Activated CD8-positive, alpha-beta T cell treated with anti-CD3 and anti-CD28 coated beads for 36 hours (primary cell): ENCODE measurements at regions not wholly inside any gene's neighbourhood (a gene's known extent, or its start where the extent isn't known, plus 50 kb on each side); places are given as distances from the start of the nearest gene placed in this dataset.

Experiments used
- ATAC-seq: fragments of 200-7000 bp; cut with Tn5 transposase; one replicate; pipeline ENCODE4 v1.10.0; 2021; ENCODE audit warnings: mild to moderate bottlenecking, moderate library complexity
- CTCF ChIA-PET: fragments of 350-600 bp; sonication (Branson Sonifier 250); formaldehyde crosslinking; loops from one replicate; lab custom pipeline; 2021; ENCODE audit warnings: antibody characterized with exemption; lab: Charles Lee
- POLR2A ChIA-PET: fragments of 350-600 bp; sonication (Branson Sonifier 250); formaldehyde crosslinking; loops from one replicate; lab custom pipeline; 2021; ENCODE audit warnings: antibody characterized with exemption; lab: Charles Lee
- DNase-seq: peaks from one replicate; pipeline ENCODE4 v3.0.0-alpha.2; 2020
- H3K27ac Mint-ChIP-seq: one replicate; pipeline ENCODE4 v1.8.0; 2021; ENCODE audit warnings: mild to moderate bottlenecking, mixed read lengths
- H3K27me3 Mint-ChIP-seq: one replicate; pipeline ENCODE4 v1.8.0; 2021; ENCODE audit warnings: mixed read lengths
- H3K36me3 Mint-ChIP-seq: one replicate; pipeline ENCODE4 v1.8.0; 2021; ENCODE audit warnings: low read depth, mixed read lengths
- H3K4me1 Mint-ChIP-seq: one replicate; pipeline ENCODE4 v1.8.0; 2021; ENCODE audit warnings: low read depth, mixed read lengths
- H3K4me3 Mint-ChIP-seq: one replicate; pipeline ENCODE4 v1.8.0; 2021; ENCODE audit warnings: mild to moderate bottlenecking, moderate library complexity, mixed read lengths
- H3K9me3 Mint-ChIP-seq: one replicate; pipeline ENCODE4 v1.8.0; 2021; ENCODE audit warnings: mixed read lengths
- CTCF ChIP-seq: fragments of 200-600 bp; IDR thresholded peaks from one replicate; pipeline ENCODE4 v1.8.0; 2022; ENCODE audit warnings: antibody characterized with exemption, mild to moderate bottlenecking
- intact Hi-C: fragments of 100-400 bp; cut with micrococcal nuclease; formaldehyde crosslinking; loops from one replicate; pipeline ENCODE4 v1.10.0; 2022

DNA sequence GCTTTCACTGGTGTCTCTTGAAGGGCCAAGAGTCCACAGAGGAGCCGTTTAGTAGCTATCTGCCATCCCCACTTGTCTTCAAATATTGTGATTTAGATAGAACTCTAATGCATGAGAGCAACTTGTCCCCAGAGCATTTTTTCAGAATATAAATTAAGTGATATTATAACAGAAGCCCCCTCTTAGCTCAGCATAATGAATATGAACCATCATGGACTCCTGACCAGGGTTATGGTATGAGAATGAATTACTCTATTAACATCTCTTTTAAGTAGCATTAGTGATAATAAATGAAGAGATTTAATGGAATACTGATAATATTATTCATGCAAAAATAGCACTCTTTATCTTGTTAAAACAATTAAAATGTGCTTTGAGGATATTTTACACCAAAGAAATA is 709.6 kb downstream of the GALR1 start:
- CTCF ChIA-PET: no interaction called here
- intact Hi-C loops: no loop called here
- H3K4me3 Mint-ChIP-seq: no peak overlapping the region
- no peak for ATAC-seq
- H3K36me3 Mint-ChIP-seq: no peaks in the 10 kb centered on the region
- H3K27ac Mint-ChIP-seq: no peak overlapping the region
- POLR2A ChIA-PET: no interaction called here
- peaks cover 4% of the 10 kb centered on the region for H3K9me3 Mint-ChIP-seq
- TF ChIP-seq CTCF: no peak
- no peaks in the 10 kb centered on the region for H3K27me3 Mint-ChIP-seq
- DNase-seq: no peak
- no peaks in the 10 kb centered on the region for H3K4me1 Mint-ChIP-seq

GRCh38 chr18:77960791-77961410 is 711.3 kb downstream of the GALR1 start:
- H3K4me3 Mint-ChIP-seq: no peak overlapping the region
- ChIA-PET POLR2A (no interaction called here), CTCF (no interaction called here)
- ATAC-seq: no peak
- H3K4me1 Mint-ChIP-seq: no peaks in the 10 kb centered on the region
- DNase-seq: no peak
- peaks cover 4% of the 10 kb centered on the region for H3K9me3 Mint-ChIP-seq
- no peak overlapping the region for H3K27ac Mint-ChIP-seq
- H3K27me3 Mint-ChIP-seq: no peaks in the 10 kb centered on the region
- intact Hi-C loops: no loop called here
- no peaks in the 10 kb centered on the region for H3K36me3 Mint-ChIP-seq
- TF ChIP-seq CTCF: no peak

- POLR2A ChIA-PET: no interaction called here
- ATAC-seq: no peak
- Mint-ChIP-seq H3K4me3 (no peak overlapping the region), H3K36me3 (no peaks in the 10 kb centered on the region), H3K27ac (no peak overlapping the region), H3K27me3 (no peaks in the 10 kb centered on the region), H3K4me1 (no peaks in the 10 kb centered on the region), H3K9me3 (no peaks in the 10 kb centered on the region)
- no peak for TF ChIP-seq CTCF
- intact Hi-C loops: no loop called here
- CTCF ChIA-PET: no interaction called here
- DNase-seq: no peak
Measured at GRCh38 chr18:77967071-77967470, 717.4 kb downstream of the GALR1 start.

- intact Hi-C loops: no loop called here
- Mint-ChIP-seq H3K27ac (no peak overlapping the region), H3K4me1 (no peaks in the 10 kb centered on the region), H3K27me3 (peaks cover 1% of the 10 kb centered on the region), H3K9me3 (no peaks in the 10 kb centered on the region), H3K4me3 (no peak overlapping the region), H3K36me3 (no peaks in the 10 kb centered on the region)
- no peak for ATAC-seq
- ChIA-PET CTCF (no interaction called here), POLR2A (no interaction called here)
- DNase-seq: no peak
- no peak for TF ChIP-seq CTCF
Measured at GRCh38 chr18:77967791-77968190, 718.1 kb downstream of the GALR1 start.

DNA sequence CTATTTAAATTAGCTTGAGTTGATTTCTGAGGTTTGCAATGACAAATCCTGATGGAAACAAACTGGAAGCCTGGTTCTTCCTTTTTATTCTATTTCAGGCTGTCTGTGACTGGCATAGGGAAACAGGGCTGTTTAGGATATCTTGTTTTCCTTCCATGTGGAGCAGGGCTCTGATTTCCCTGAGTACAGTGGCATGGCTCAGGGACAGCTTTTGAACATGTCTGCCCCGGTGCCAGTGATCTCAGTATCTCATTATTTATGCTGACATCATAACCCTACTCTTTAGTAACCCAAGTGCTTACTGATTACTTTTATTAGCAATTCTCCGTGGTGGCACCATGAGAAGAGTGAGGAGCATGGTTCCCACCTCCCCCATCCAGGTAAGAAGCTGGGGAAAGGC is 720.3 kb downstream of the GALR1 start:
- Mint-ChIP-seq H3K9me3 (no peaks in the 10 kb centered on the region), H3K4me3 (no peak overlapping the region), H3K36me3 (no peaks in the 10 kb centered on the region), H3K27ac (no peak overlapping the region), H3K4me1 (no peaks in the 10 kb centered on the region), H3K27me3 (peaks cover 1% of the 10 kb centered on the region)
- TF ChIP-seq CTCF: no peak
- intact Hi-C loops: no loop called here
- ChIA-PET POLR2A (no interaction called here), CTCF (no interaction called here)
- no peak for DNase-seq
- ATAC-seq: no peak
